Mucosa of descending colon (tissue), 3 donors: ENCODE measurements at regions not wholly inside any gene's neighbourhood (a gene's known extent, or its start where the extent isn't known, plus 50 kb on each side); places are given as distances from the start of the nearest gene placed in this dataset.

ENCODE experiments used
- ATAC-seq: fragments of 200-7000 bp; cut with Tn5 transposase; one replicate; pipeline ENCODE4 v1.9.1; 2020; ENCODE audit warnings: mild to moderate bottlenecking, moderate library complexity
- DNase-seq, 3 donors: peaks; one replicate each; pipeline ENCODE4 v3.0.0-alpha.2; 2020
- H3K36me3 ChIP-seq: fragments of 200-600 bp; one replicate; pipeline ENCODE4 v1.8.0; 2021; ENCODE audit warnings: low read depth, mild to moderate bottlenecking
- H3K4me1 ChIP-seq: fragments of 200-600 bp; one replicate; pipeline ENCODE4 v1.8.0; 2021; ENCODE audit warnings: low read depth, mild to moderate bottlenecking
- H3K4me3 ChIP-seq: fragments of 200-600 bp; one replicate; pipeline ENCODE4 v1.8.0; 2021; ENCODE audit warnings: mild to moderate bottlenecking
- H3K9me3 ChIP-seq: fragments of 200-600 bp; one replicate; pipeline ENCODE4 v1.8.0; 2021; ENCODE audit warnings: mild to moderate bottlenecking
- intact Hi-C, 2 donors: fragments of 100-400 bp; cut with DNase I in 1 of 2; cut with micrococcal nuclease in 1 of 2; formaldehyde crosslinking; loops; one replicate each; pipeline versions ENCODE4 v1.11.0 to v1.11.1; 2022; cut with DNase I, micrococcal nuclease
- TF ChIP-seq, protein P1 (sequence below): fragments of 200-600 bp; IDR thresholded peaks from one replicate; pipeline ENCODE4 v1.8.0; 2022; ENCODE audit warnings: antibody characterized with exemption, mild to moderate bottlenecking
- donor health status: DM: no; HTN: no; CAD: no; lungs with moderate emphysema.
- donor health status: DM: no; HTN: no; CAD: no.
- donor health status: DM: no; HTN: yes; CAD: no.

DNA sequence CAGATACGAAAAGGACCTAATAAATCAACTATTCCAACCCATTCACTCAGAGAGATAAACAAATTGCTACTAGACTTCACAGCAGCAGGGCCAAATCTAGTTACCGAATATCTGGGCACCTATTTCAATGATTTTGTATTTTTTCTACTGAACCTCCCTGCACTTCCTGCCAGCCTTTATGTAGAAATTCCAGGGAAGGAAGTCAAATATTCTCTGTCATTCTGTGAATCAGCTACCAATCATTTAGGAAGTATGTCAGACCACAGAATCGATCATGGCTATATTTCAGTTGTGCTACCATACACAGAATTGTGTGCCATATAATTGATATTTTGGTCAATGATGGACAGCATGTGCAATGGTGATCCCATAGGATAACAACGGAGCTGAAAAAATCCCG lies 109.6 kb upstream of the SPOPL start:
- Histone ChIP-seq H3K36me3 (no peaks in the 10 kb centered on the region), H3K4me1 (no peaks in the 10 kb centered on the region), H3K9me3 (no peaks in the 10 kb centered on the region), H3K4me3 (no peak overlapping the region)
- TF ChIP-seq, protein P1, sequence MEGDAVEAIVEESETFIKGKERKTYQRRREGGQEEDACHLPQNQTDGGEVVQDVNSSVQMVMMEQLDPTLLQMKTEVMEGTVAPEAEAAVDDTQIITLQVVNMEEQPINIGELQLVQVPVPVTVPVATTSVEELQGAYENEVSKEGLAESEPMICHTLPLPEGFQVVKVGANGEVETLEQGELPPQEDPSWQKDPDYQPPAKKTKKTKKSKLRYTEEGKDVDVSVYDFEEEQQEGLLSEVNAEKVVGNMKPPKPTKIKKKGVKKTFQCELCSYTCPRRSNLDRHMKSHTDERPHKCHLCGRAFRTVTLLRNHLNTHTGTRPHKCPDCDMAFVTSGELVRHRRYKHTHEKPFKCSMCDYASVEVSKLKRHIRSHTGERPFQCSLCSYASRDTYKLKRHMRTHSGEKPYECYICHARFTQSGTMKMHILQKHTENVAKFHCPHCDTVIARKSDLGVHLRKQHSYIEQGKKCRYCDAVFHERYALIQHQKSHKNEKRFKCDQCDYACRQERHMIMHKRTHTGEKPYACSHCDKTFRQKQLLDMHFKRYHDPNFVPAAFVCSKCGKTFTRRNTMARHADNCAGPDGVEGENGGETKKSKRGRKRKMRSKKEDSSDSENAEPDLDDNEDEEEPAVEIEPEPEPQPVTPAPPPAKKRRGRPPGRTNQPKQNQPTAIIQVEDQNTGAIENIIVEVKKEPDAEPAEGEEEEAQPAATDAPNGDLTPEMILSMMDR = no peak
- ATAC-seq (no peak), DNase-seq (no peak)
- intact Hi-C loops = no loop called here

DNA sequence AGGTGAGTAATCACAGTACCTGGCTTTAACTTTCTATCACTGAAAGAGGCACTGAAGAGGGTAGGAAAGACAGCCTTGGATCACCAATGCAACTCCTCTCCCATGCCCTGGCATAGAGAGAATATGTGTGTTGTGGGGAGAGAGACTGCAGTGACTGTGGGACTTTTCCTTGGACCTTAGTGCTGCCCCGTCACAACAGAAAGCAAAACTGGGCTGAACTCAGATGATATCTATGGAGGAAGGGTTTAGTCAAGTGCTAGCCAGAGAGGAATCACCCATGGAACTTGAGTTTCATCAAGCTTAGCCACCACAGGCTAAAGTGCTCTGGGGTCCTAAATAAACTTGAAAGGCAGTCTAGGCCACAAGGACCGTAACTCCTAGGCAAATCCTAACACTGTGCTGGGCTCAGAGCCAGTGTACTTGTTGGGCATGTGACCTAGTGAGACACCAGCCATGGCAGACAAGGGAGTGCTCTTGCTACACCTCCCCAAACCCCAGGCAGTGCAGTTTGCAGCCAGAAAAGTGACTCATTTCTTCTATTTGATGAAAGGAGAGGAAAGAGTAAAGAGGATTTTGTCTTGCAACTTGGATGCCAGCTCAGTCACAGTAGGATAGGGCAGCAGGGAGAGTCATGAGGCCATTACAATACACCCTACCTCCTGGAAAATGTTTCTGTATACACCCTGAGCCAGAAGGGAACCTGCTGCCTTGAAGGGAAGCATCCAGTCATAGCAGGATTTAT lies 105.8 kb upstream of the SPOPL start:
- intact Hi-C loops = no loop called here
- TF ChIP-seq, protein P1 = no peak
- ATAC-seq = no peak
- Histone ChIP-seq H3K4me3 (no peak overlapping the region), H3K4me1 (no peaks in the 10 kb centered on the region), H3K36me3 (no peaks in the 10 kb centered on the region), H3K9me3 (no peaks in the 10 kb centered on the region)
- no peak for DNase-seq

GRCh38 chr2:138396843-138397242 lies 104.7 kb upstream of the SPOPL start:
- no peak overlapping the region for H3K4me3 ChIP-seq
- intact Hi-C loops = no loop called here
- DNase-seq = no peak
- H3K9me3 ChIP-seq = peaks cover 5% of the 10 kb centered on the region
- H3K4me1 ChIP-seq = no peaks in the 10 kb centered on the region
- no peaks in the 10 kb centered on the region for H3K36me3 ChIP-seq
- no peak for ATAC-seq
- TF ChIP-seq, protein P1 = no peak

DNA sequence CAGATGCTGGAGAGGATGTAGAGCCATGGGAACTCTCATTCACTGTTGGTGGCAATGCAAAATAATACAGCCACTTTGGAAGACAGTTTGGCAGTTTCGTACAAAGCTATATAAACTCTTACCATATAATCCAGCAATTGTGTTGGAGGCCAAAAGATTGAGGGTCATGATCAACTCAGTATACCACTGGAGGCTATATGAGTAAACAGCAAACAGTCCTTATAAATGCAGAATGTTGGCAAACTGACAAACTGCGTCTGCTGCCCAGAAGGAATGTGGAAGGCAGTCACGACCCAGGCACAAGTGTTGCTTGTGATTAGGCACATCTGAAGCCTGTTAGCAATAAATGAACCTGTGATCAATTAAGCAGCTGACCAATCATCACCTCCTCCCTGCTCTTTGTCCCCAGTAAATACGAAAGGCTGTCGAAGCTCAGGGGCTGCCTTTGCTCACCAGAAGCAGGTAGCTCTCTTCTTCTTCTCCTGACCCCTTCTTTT lies 98.1 kb upstream of the SPOPL start:
- intact Hi-C loops = no loop called here
- H3K9me3 ChIP-seq = peaks cover 5% of the 10 kb centered on the region
- TF ChIP-seq, protein P1 = no peak

DNA sequence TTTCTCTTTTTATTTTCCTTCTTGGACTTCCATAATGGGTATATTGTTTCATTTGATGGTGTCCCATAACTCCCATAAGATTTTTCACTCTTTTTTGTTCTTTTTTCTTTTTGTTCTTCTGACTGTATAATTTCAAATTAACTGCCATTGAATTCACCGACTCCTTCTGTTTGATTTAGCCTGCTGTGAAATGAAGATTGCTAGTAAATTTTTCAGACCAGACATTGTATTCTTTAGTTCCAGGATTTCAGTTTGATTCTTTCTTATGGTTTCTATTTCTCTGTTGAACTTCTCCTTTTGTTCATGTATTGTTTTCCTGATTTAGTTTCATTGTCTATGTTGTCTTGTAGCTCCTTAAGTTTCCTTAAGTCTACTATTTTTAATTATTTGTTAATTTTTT lies 87.6 kb upstream of the SPOPL start:
- TF ChIP-seq, protein P1 = no peak

More for the DNA sequence above, 98.1 kb upstream of the SPOPL start:
- Histone ChIP-seq H3K4me3 (no peak overlapping the region), H3K4me1 (no peaks in the 10 kb centered on the region), H3K36me3 (no peaks in the 10 kb centered on the region)
- no peak for DNase-seq
- no peak for ATAC-seq

More for the DNA sequence above, 87.6 kb upstream of the SPOPL start:
- ATAC-seq (no peak), DNase-seq (no peak)
- no peaks in the 10 kb centered on the region for H3K36me3 ChIP-seq
- H3K4me3 ChIP-seq = no peak overlapping the region
- peaks cover 23% of the 10 kb centered on the region for H3K9me3 ChIP-seq
- intact Hi-C loops = no loop called here
- H3K4me1 ChIP-seq = no peaks in the 10 kb centered on the region
